ENCODE measurements at regions not wholly inside any gene's neighbourhood (a gene's known extent, or its start where the extent isn't known, plus 50 kb on each side); places are given as distances from the start of the nearest gene placed in this dataset.

GRCh38 chr22:34897126-34897525, 168.8 kb upstream of the ISX start:
- no peak overlapping the region for H3K4me3 ChIP-seq (ENCODE audit: insufficient read depth, low read depth, low read length)
- no peak for DNase-seq

GRCh38 chr22:34902335-34902734, 163.6 kb upstream of the ISX start:
- no peaks in the 10 kb centered on the region for H3K36me3 ChIP-seq (replicated peaks; ENCODE audit: control insufficient read depth, insufficient read depth, low read length)
- no peak overlapping the region for H3K4me3 ChIP-seq (ENCODE audit: insufficient read depth, low read depth, low read length)
- no peak for DNase-seq

More at GRCh38 chr22:34897126-34897525, 168.8 kb upstream of the ISX start:
- H3K36me3 ChIP-seq (replicated peaks; ENCODE audit: control insufficient read depth, insufficient read depth, low read length): no peaks in the 10 kb centered on the region
- H3K27me3 ChIP-seq (ENCODE audit: control insufficient read depth, insufficient read depth, low read length): no peaks in the 10 kb centered on the region

GRCh38 chr22:34903416-34903815, 162.5 kb upstream of the ISX start:
- H3K36me3 ChIP-seq (replicated peaks; ENCODE audit: control insufficient read depth, insufficient read depth, low read length): no peaks in the 10 kb centered on the region
- DNase-seq: no peak
- no peaks in the 10 kb centered on the region for H3K27me3 ChIP-seq (ENCODE audit: control insufficient read depth, insufficient read depth, low read length)
- no peak overlapping the region for H3K4me3 ChIP-seq (ENCODE audit: insufficient read depth, low read depth, low read length)

More at GRCh38 chr22:34902335-34902734, 163.6 kb upstream of the ISX start:
- no peaks in the 10 kb centered on the region for H3K27me3 ChIP-seq (ENCODE audit: control insufficient read depth, insufficient read depth, low read length)

GRCh38 chr22:34904486-34904885, 161.5 kb upstream of the ISX start:
- H3K4me3 ChIP-seq (ENCODE audit: insufficient read depth, low read depth, low read length): no peak overlapping the region
- H3K36me3 ChIP-seq (replicated peaks; ENCODE audit: control insufficient read depth, insufficient read depth, low read length): no peaks in the 10 kb centered on the region
- DNase-seq: no peak

GRCh38 chr22:34913826-34914225, 152.1 kb upstream of the ISX start:
- no peak for DNase-seq

More at GRCh38 chr22:34904486-34904885, 161.5 kb upstream of the ISX start:
- no peaks in the 10 kb centered on the region for H3K27me3 ChIP-seq (ENCODE audit: control insufficient read depth, insufficient read depth, low read length)

GRCh38 chr22:34914846-34915245, 151.1 kb upstream of the ISX start:
- no peak overlapping the region for H3K4me3 ChIP-seq (ENCODE audit: insufficient read depth, low read depth, low read length)
- DNase-seq: no peak
- no peaks in the 10 kb centered on the region for H3K27me3 ChIP-seq (ENCODE audit: control insufficient read depth, insufficient read depth, low read length)
- H3K36me3 ChIP-seq (replicated peaks; ENCODE audit: control insufficient read depth, insufficient read depth, low read length): no peaks in the 10 kb centered on the region

More at GRCh38 chr22:34913826-34914225, 152.1 kb upstream of the ISX start:
- Histone ChIP-seq H3K27me3 (ENCODE audit: control insufficient read depth, insufficient read depth, low read length) (no peaks in the 10 kb centered on the region), H3K4me3 (ENCODE audit: insufficient read depth, low read depth, low read length) (no peak overlapping the region), H3K36me3 (replicated peaks; ENCODE audit: control insufficient read depth, insufficient read depth, low read length) (no peaks in the 10 kb centered on the region)

GRCh38 chr22:34917239-34917638, 148.7 kb upstream of the ISX start:
- no peaks in the 10 kb centered on the region for H3K36me3 ChIP-seq (replicated peaks; ENCODE audit: control insufficient read depth, insufficient read depth, low read length)
- H3K4me3 ChIP-seq (ENCODE audit: insufficient read depth, low read depth, low read length): no peak overlapping the region
- DNase-seq: no peak
- H3K27me3 ChIP-seq (ENCODE audit: control insufficient read depth, insufficient read depth, low read length): no peaks in the 10 kb centered on the region

- no peak overlapping the region for H3K4me3 ChIP-seq (ENCODE audit: insufficient read depth, low read depth, low read length)
- H3K36me3 ChIP-seq (replicated peaks; ENCODE audit: control insufficient read depth, insufficient read depth, low read length): no peaks in the 10 kb centered on the region
- no peaks in the 10 kb centered on the region; the same call in 1 of the 2 replicates for H3K27me3 ChIP-seq (ENCODE audit: control insufficient read depth, insufficient read depth, low read length)
- DNase-seq: no peak
Measured at GRCh38 chr22:34931026-34931425, 134.9 kb upstream of the ISX start.

GRCh38 chr22:34934261-34934660, 131.7 kb upstream of the ISX start:
- Histone ChIP-seq H3K36me3 (replicated peaks; ENCODE audit: control insufficient read depth, insufficient read depth, low read length) (no peaks in the 10 kb centered on the region), H3K27me3 (ENCODE audit: control insufficient read depth, insufficient read depth, low read length) (no peaks in the 10 kb centered on the region; the same call in 1 of the 2 replicates), H3K4me3 (ENCODE audit: insufficient read depth, low read depth, low read length) (no peak overlapping the region)
- no peak for DNase-seq

- no peak for DNase-seq
- Histone ChIP-seq H3K27me3 (ENCODE audit: control insufficient read depth, insufficient read depth, low read length) (no peaks in the 10 kb centered on the region), H3K36me3 (replicated peaks; ENCODE audit: control insufficient read depth, insufficient read depth, low read length) (no peaks in the 10 kb centered on the region), H3K4me3 (ENCODE audit: insufficient read depth, low read depth, low read length) (no peak overlapping the region)
Measured at GRCh38 chr22:34943830-34944229, 122.1 kb upstream of the ISX start.

- no peaks in the 10 kb centered on the region for H3K27me3 ChIP-seq (ENCODE audit: control insufficient read depth, insufficient read depth, low read length)
- DNase-seq: no peak
- no peak overlapping the region for H3K4me3 ChIP-seq (ENCODE audit: insufficient read depth, low read depth, low read length)
- H3K36me3 ChIP-seq (replicated peaks; ENCODE audit: control insufficient read depth, insufficient read depth, low read length): no peaks in the 10 kb centered on the region
Measured at GRCh38 chr22:34946339-34946985, 119.5 kb upstream of the ISX start.

- H3K27me3 ChIP-seq (ENCODE audit: control insufficient read depth, insufficient read depth, low read length): no peaks in the 10 kb centered on the region
- peak; percentile 51 for DNase-seq
- H3K4me3 ChIP-seq (ENCODE audit: insufficient read depth, low read depth, low read length): no peak overlapping the region
- H3K36me3 ChIP-seq (replicated peaks; ENCODE audit: control insufficient read depth, insufficient read depth, low read length): no peaks in the 10 kb centered on the region
Measured at GRCh38 chr22:34950489-34950888, 115.5 kb upstream of the ISX start.

- Histone ChIP-seq H3K36me3 (replicated peaks; ENCODE audit: control insufficient read depth, insufficient read depth, low read length) (no peaks in the 10 kb centered on the region), H3K4me3 (ENCODE audit: insufficient read depth, low read depth, low read length) (no peak overlapping the region), H3K27me3 (ENCODE audit: control insufficient read depth, insufficient read depth, low read length) (no peaks in the 10 kb centered on the region)
- DNase-seq: peak; percentile 22
Measured at GRCh38 chr22:34951212-34951611, 114.7 kb upstream of the ISX start.

GRCh38 chr22:34960005-34960404, 106.0 kb upstream of the ISX start:
- no peaks in the 10 kb centered on the region for H3K36me3 ChIP-seq (replicated peaks; ENCODE audit: control insufficient read depth, insufficient read depth, low read length)
- no peak overlapping the region for H3K4me3 ChIP-seq (ENCODE audit: insufficient read depth, low read depth, low read length)
- no peak for DNase-seq
- no peaks in the 10 kb centered on the region for H3K27me3 ChIP-seq (ENCODE audit: control insufficient read depth, insufficient read depth, low read length)

- H3K36me3 ChIP-seq (replicated peaks; ENCODE audit: control insufficient read depth, insufficient read depth, low read length): no peaks in the 10 kb centered on the region
- H3K27me3 ChIP-seq (ENCODE audit: control insufficient read depth, insufficient read depth, low read length): no peaks in the 10 kb centered on the region
- no peak overlapping the region for H3K4me3 ChIP-seq (ENCODE audit: insufficient read depth, low read depth, low read length)
- no peak for DNase-seq
Measured at GRCh38 chr22:34966980-34967565, 98.9 kb upstream of the ISX start.

Data from H7 (cell line).